SK-MEL-5 (cell line): ENCODE measurements at regions not wholly inside any gene's neighbourhood (a gene's known extent, or its start where the extent isn't known, plus 50 kb on each side); places are given as distances from the start of the nearest gene placed in this dataset.
A peak's percentile ranks its signal among the peaks of the same experiment; 100 is the strongest.

Source experiments
- DNase-seq: peaks from one replicate; pipeline ENCODE4 v3.0.0-alpha.2; 2016; ENCODE audit warnings: low read depth, low spot score
- in situ Hi-C: cut with HindIII; loops from 2 replicates; pipeline ENCODE4 v1.10.0; 2016; ENCODE audit warnings: low sequenced_read_pairs, high pct_unique_total_duplicates, low pct_unique_long_range_greater_than_20kb

GRCh38 chr5:124692950-124693349 lies 53.5 kb downstream of the ZNF608 start:
- no peak for DNase-seq
- in situ Hi-C loops, result no loop called here

GRCh38 chr5:124692324-124692723 lies 54.1 kb downstream of the ZNF608 start:
- in situ Hi-C loops, result no loop called here
- no peak for DNase-seq

GRCh38 chr5:124689653-124690052 lies 56.8 kb downstream of the ZNF608 start:
- in situ Hi-C loops, result no loop called here
- DNase-seq, result no peak

GRCh38 chr5:124686239-124687004 lies 60.0 kb downstream of the ZNF608 start:
- in situ Hi-C loops, result no loop called here
- DNase-seq, result no peak

GRCh38 chr5:124685404-124685930 lies 61.0 kb downstream of the ZNF608 start:
- in situ Hi-C loops, result no loop called here
- no peak for DNase-seq

- in situ Hi-C loops, result no loop called here
- DNase-seq, result no peak
These were observed 62.4 kb downstream of the ZNF608 start for GRCh38 chr5:124683917-124684555.

GRCh38 chr5:124679578-124680199 lies 66.8 kb downstream of the ZNF608 start:
- in situ Hi-C loops, result no loop called here
- no peak for DNase-seq

GRCh38 chr5:124678922-124679519 lies 67.4 kb downstream of the ZNF608 start:
- no peak for DNase-seq
- in situ Hi-C loops, result no loop called here

GRCh38 chr5:124678468-124678867 lies 68.0 kb downstream of the ZNF608 start:
- DNase-seq, result no peak
- in situ Hi-C loops, result no loop called here

GRCh38 chr5:124677374-124678351 lies 68.8 kb downstream of the ZNF608 start:
- in situ Hi-C loops, result no loop called here
- no peak for DNase-seq

- DNase-seq, result peak; percentile 89
- in situ Hi-C loops, result no loop called here
These were observed 70.2 kb downstream of the ZNF608 start for GRCh38 chr5:124675931-124676846.

GRCh38 chr5:124671193-124671592 lies 75.2 kb downstream of the ZNF608 start:
- in situ Hi-C loops, result no loop called here
- DNase-seq, result no peak

- in situ Hi-C loops, result no loop called here
These were observed 75.7 kb downstream of the ZNF608 start for GRCh38 chr5:124670722-124671184.

GRCh38 chr5:124669956-124670721 lies 76.3 kb downstream of the ZNF608 start:
- in situ Hi-C loops, result no loop called here
- peak; percentile 83 for DNase-seq

More at GRCh38 chr5:124670722-124671184, 75.7 kb downstream of the ZNF608 start:
- DNase-seq, result no peak

GRCh38 chr5:124669300-124669648 lies 77.2 kb downstream of the ZNF608 start:
- DNase-seq, result no peak
- in situ Hi-C loops, result no loop called here
